Spinal cord (tissue), 9 donors: ENCODE measurements at regions not wholly inside any gene's neighbourhood (a gene's known extent, or its start where the extent isn't known, plus 50 kb on each side); places are given as distances from the start of the nearest gene placed in this dataset.

Experiments used
- DNase-seq, 6 donors: peaks; one replicate each; pipeline versions ENCODE4 v3.0.0 to v3.0.0-alpha.2; 2013 to 2015; ENCODE audit warnings: low spot score in 6 of 6, low read depth in 4 of 6
- H3K27ac ChIP-seq: one replicate; pipeline ENCODE4 v1.5.1; 2013; ENCODE audit warnings: low read depth, low read length, control low read depth
- H3K27me3 ChIP-seq: one replicate; pipeline ENCODE4 v1.6.1; 2013; ENCODE audit warnings: low read length; ENCODE audit not compliant: control insufficient read depth, insufficient read depth
- H3K36me3 ChIP-seq: one replicate; pipeline ENCODE4 v1.6.1; 2013; ENCODE audit warnings: low read length; ENCODE audit not compliant: control insufficient read depth, insufficient read depth
- H3K4me1 ChIP-seq: one replicate; pipeline ENCODE4 v1.6.1; 2013; ENCODE audit warnings: low read length; ENCODE audit not compliant: control insufficient read depth, insufficient read depth
- H3K4me3 ChIP-seq: one replicate; pipeline ENCODE4 v1.5.1; 2013; ENCODE audit warnings: low read depth, low read length, control low read depth
- H3K9me3 ChIP-seq: one replicate; pipeline ENCODE4 v1.6.1; 2013; ENCODE audit warnings: low read length; ENCODE audit not compliant: control insufficient read depth, insufficient read depth
- WGBS: methylation state at CpG from one replicate; pipeline ENCODE4 v1.1.5; 2013; ENCODE audit warnings: missing lambda C conversion rate; ENCODE audit not compliant: insufficient coverage; 5-methylcytosine and 5-hydroxymethylcytosine counted together
- donor health status: healthy.

- Histone ChIP-seq H3K36me3 (no peaks in the 10 kb centered on the region), H3K4me3 (no peak overlapping the region), H3K4me1 (no peaks in the 10 kb centered on the region), H3K27me3 (no peaks in the 10 kb centered on the region), H3K9me3 (no peaks in the 10 kb centered on the region), H3K27ac (no peak overlapping the region)
- no peak for DNase-seq
These were observed 776.0 kb upstream of the ACO1 start for GRCh38 chr9:31608416-31608815.

- Histone ChIP-seq H3K27me3 (no peaks in the 10 kb centered on the region), H3K9me3 (no peaks in the 10 kb centered on the region), H3K4me3 (no peak overlapping the region), H3K36me3 (no peaks in the 10 kb centered on the region), H3K4me1 (no peaks in the 10 kb centered on the region), H3K27ac (no peak overlapping the region)
- DNase-seq = no peak
- WGBS = no CpG with 5 or more reads among the region's 1 CpG
These were observed 775.6 kb upstream of the ACO1 start for GRCh38 chr9:31608881-31609280.

DNA sequence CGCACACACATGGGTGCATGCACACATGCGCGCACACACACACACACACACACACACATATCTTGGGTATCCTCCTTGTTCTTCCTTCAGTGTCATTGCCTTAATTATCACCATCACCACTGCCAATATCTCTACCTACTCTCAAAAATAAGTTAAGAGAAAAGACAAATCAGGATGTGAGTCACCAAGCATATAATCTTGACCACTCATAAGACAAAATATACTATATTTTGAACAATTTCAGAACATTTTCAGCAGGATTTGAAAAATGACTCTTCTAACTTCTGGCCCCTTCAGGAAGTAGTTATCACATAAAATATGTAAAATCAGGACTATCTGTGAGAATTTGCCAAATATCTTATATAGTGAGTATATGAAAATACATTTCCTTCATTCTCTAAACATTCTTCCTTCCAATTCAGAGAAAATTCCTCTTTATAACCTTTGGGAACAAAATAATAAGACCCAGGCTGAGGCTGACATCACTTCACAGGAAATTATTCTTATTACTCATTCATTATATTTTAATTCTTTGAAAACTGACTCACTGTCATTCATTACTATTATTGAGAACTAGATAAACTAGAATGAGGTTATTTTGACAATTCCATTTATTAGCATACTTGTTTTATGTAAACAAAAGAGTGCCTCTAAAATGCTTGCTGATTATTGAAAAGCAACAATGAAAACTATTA is 772.0 kb upstream of the ACO1 start:
- Histone ChIP-seq H3K9me3 (no peaks in the 10 kb centered on the region), H3K4me3 (no peak overlapping the region), H3K4me1 (no peaks in the 10 kb centered on the region), H3K27me3 (no peaks in the 10 kb centered on the region), H3K36me3 (no peaks in the 10 kb centered on the region), H3K27ac (no peak overlapping the region)
- DNase-seq = no peak
- WGBS = no CpG with 5 or more reads among the region's 3 CpGs

GRCh38 chr9:31615966-31616365 is 768.5 kb upstream of the ACO1 start:
- 89% methylated on average over 2 of the region's 4 CpGs for WGBS
- DNase-seq = peak in 2 of 6 donors; percentile 3 to 29

GRCh38 chr9:31623511-31623910 is 760.9 kb upstream of the ACO1 start:
- peak in 2 of 6 donors; percentile 1 to 32 for DNase-seq
- no peaks in the 10 kb centered on the region for H3K36me3 ChIP-seq
- no peak overlapping the region for H3K4me3 ChIP-seq
- no peaks in the 10 kb centered on the region for H3K9me3 ChIP-seq
- WGBS = no CpG with 5 or more reads among the region's 2 CpGs
- H3K27ac ChIP-seq = no peak overlapping the region
- H3K27me3 ChIP-seq = no peaks in the 10 kb centered on the region
- no peaks in the 10 kb centered on the region for H3K4me1 ChIP-seq

More at GRCh38 chr9:31615966-31616365, 768.5 kb upstream of the ACO1 start:
- Histone ChIP-seq H3K4me3 (no peak overlapping the region), H3K4me1 (no peaks in the 10 kb centered on the region), H3K27ac (no peak overlapping the region), H3K36me3 (no peaks in the 10 kb centered on the region), H3K27me3 (no peaks in the 10 kb centered on the region), H3K9me3 (no peaks in the 10 kb centered on the region)

DNA sequence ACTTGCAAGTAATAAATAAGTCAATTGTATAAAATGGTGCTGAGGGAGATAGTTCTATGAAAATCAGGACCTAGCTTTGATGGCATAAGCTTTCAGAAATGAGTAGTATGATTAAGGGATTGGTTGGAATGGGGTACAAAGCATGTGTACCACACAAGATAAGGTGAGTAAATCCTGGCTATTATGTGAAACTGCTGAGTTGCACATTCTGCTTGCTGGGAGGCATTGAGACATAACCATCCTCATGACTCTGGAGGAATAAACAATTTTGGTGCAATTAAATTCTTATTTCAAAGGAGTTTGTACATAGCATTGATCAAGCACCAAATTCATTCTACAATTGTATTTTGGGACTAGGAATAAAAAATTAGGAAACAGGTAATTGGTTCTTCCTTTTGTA is 755.2 kb upstream of the ACO1 start:
- Histone ChIP-seq H3K4me3 (no peak overlapping the region), H3K27ac (no peak overlapping the region), H3K27me3 (no peaks in the 10 kb centered on the region), H3K4me1 (no peaks in the 10 kb centered on the region), H3K9me3 (no peaks in the 10 kb centered on the region), H3K36me3 (no peaks in the 10 kb centered on the region)
- no peak for DNase-seq

DNA sequence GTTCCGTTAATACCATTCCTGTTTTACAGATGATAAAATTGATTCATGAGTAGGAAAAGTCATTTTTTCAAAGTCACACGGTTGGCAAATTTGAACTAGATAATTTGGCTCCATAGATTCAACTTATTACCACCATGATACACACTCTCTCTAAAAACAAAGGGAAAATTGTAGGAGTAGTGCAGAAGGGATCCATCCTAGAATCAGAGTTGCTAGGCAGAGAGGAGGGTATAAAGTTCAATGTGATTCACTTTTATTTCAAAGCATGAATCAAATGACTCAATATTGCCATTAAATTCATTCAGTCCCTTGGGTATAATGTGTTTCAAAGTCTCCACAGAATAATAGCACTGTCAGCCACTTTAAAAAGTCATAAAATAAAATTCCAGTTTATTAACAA is 747.2 kb upstream of the ACO1 start:
- no CpG with 5 or more reads among the region's 2 CpGs for WGBS
- Histone ChIP-seq H3K36me3 (no peaks in the 10 kb centered on the region), H3K4me1 (no peaks in the 10 kb centered on the region), H3K9me3 (no peaks in the 10 kb centered on the region), H3K4me3 (no peak overlapping the region), H3K27ac (no peak overlapping the region), H3K27me3 (no peaks in the 10 kb centered on the region)
- DNase-seq = no peak

GRCh38 chr9:31637861-31638260 is 746.6 kb upstream of the ACO1 start:
- H3K9me3 ChIP-seq = no peaks in the 10 kb centered on the region
- DNase-seq = no peak

DNA sequence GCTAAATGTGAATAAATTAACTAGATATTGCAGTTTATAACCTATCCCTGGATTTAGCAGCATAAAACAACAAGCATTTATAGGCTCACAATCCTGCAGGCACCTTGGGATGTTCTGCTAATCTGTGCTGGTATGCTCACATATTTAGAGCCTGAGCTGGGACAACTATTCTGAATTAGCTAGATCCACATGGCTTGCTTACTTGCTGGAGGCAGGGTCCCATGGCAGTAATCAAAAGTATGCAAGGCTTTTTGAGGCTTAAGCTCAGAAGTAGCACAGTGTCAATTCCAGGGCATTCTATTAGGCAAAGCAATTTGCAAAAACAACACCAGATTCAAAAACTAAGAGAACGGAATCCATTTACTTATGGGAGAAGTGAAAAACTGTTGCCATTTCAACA is 745.0 kb upstream of the ACO1 start:
- Histone ChIP-seq H3K27me3 (no peaks in the 10 kb centered on the region), H3K4me1 (no peaks in the 10 kb centered on the region), H3K4me3 (no peak overlapping the region), H3K27ac (no peak overlapping the region), H3K9me3 (no peaks in the 10 kb centered on the region), H3K36me3 (no peaks in the 10 kb centered on the region)
- DNase-seq = peak in 1 of 6 donors; percentile 72
- WGBS = no CpG with 5 or more reads among the region's 1 CpG

More at GRCh38 chr9:31637861-31638260, 746.6 kb upstream of the ACO1 start:
- H3K4me3 ChIP-seq = no peak overlapping the region
- no peaks in the 10 kb centered on the region for H3K36me3 ChIP-seq
- no peak overlapping the region for H3K27ac ChIP-seq
- no peaks in the 10 kb centered on the region for H3K27me3 ChIP-seq
- H3K4me1 ChIP-seq = no peaks in the 10 kb centered on the region

GRCh38 chr9:31669311-31669710 is 715.1 kb upstream of the ACO1 start:
- Histone ChIP-seq H3K9me3 (no peaks in the 10 kb centered on the region), H3K27me3 (no peaks in the 10 kb centered on the region), H3K36me3 (no peaks in the 10 kb centered on the region), H3K4me3 (no peak overlapping the region), H3K4me1 (no peaks in the 10 kb centered on the region), H3K27ac (no peak overlapping the region)
- no peak for DNase-seq
- 84% methylated on average over 2 of the region's 3 CpGs for WGBS
